ENCODE measurements at regions not wholly inside any gene's neighbourhood (a gene's known extent, or its start where the extent isn't known, plus 50 kb on each side); places are given as distances from the start of the nearest gene placed in this dataset.

- dilution Hi-C loops (cut with MboI; ENCODE audit: extremely low pct_ligation_motif_present, low sequenced_read_pairs) (no loop called here), intact Hi-C loops (cut with micrococcal nuclease) (no loop called here)
- H3K36me3 ChIP-seq (ENCODE audit: control insufficient read depth in 2 of 2, extremely low read depth in 1 of 2, insufficient read depth in 2 of 2, low read length in 2 of 2) = no peaks in the 10 kb centered on the region
- CTCF ChIA-PET = no interaction called here
- POLR2A ChIA-PET = no interaction called here
- TF ChIP-seq GATA2 (IDR thresholded peaks at IDR 0.05; ENCODE audit: insufficient read depth, insufficient read length, low read depth, low read length) = no peak
- no peak for TF ChIP-seq POLR2AphosphoS5 (IDR thresholded peaks at IDR 0.05; ENCODE audit: insufficient read depth, low read depth, low read length)
- TF ChIP-seq EZH2 (IDR thresholded peaks at IDR 0.05; ENCODE audit: borderline replicate concordance, low read depth, low read length, severe bottlenecking) = no peak
- no peak for TF ChIP-seq MYC (IDR thresholded peaks at IDR 0.05; ENCODE audit: low read depth, low read length)
- TF ChIP-seq JUN (IDR thresholded peaks at IDR 0.05; ENCODE audit: borderline replicate concordance, insufficient read depth, insufficient read length, low read depth) = no peak
- TF ChIP-seq CTCF (IDR thresholded peaks at IDR 0.05; ENCODE audit: extremely low read depth in 1 of 2, insufficient read depth in 1 of 2, low read depth in 1 of 2, low read length in 2 of 2) = no peak
- TF ChIP-seq MAX (IDR thresholded peaks at IDR 0.05; ENCODE audit: insufficient read depth, insufficient read length) = no peak
- TF ChIP-seq FOS (IDR thresholded peaks at IDR 0.05; ENCODE audit: borderline replicate concordance, insufficient read depth, low read length) = no peak
- TF ChIP-seq POLR2A (IDR thresholded peaks at IDR 0.05; ENCODE audit: low read depth, low read length) = no peak
- no peaks in the 10 kb centered on the region for H4K20me1 ChIP-seq (replicated peaks; ENCODE audit: control insufficient read depth, extremely low read depth, insufficient read depth, low read length)
- no peaks in the 10 kb centered on the region for H3K9me1 ChIP-seq (replicated peaks; ENCODE audit: control insufficient read depth, extremely low read depth, insufficient read depth, low read length)
- H3K4me2 ChIP-seq (ENCODE audit: insufficient read depth, low read length) = no peak overlapping the region
- no peak overlapping the region for H3K27ac ChIP-seq (ENCODE audit: insufficient read depth, low read depth, low read length)
- H3K27me3 ChIP-seq (ENCODE audit: control insufficient read depth in 2 of 2, insufficient read depth in 2 of 2, low read length in 2 of 2) = no peaks in the 10 kb centered on the region
- no peaks in the 10 kb centered on the region for H3K4me1 ChIP-seq (ENCODE audit: control insufficient read depth, extremely low read depth, insufficient read depth, low read length)
- H3K9me3 ChIP-seq (replicated peaks; ENCODE audit: control insufficient read depth, insufficient read depth, low read length) = peaks cover 4% of the 10 kb centered on the region
- no peak for DNase-seq (ENCODE audit: low read depth, low spot score)
- H3K9ac ChIP-seq (replicated peaks; ENCODE audit: extremely low read depth, insufficient read depth, low read length) = no peak overlapping the region
- FAIRE-seq = no peak
- H2AFZ ChIP-seq (ENCODE audit: low read depth, low read length) = no peak overlapping the region
- H3K79me2 ChIP-seq (ENCODE audit: control insufficient read depth, insufficient read depth, low read length) = no peaks in the 10 kb centered on the region
- no peak overlapping the region for H3K4me3 ChIP-seq (replicated peaks in 1 of 3; ENCODE audit: insufficient read depth in 1 of 3, low read depth in 1 of 3, low read length in 3 of 3)
- no TSS peak for BruUV-seq (replicated peaks)
Observed at GRCh38 chr7:144975882-144976281, 140.0 kb upstream of the TPK1 start.

Data from endothelial cell of umbilical vein (primary cell).